Sigmoid colon (tissue), 4 donors: ENCODE measurements at regions not wholly inside any gene's neighbourhood (a gene's known extent, or its start where the extent isn't known, plus 50 kb on each side); places are given as distances from the start of the nearest gene placed in this dataset.

Source experiments
- POLR2A ChIP-seq, 2 donors: fragments of 450-650 bp; IDR thresholded peaks; one replicate each; pipeline ENCODE4 v1.6.1; 2016; ENCODE audit warnings: antibody characterized with exemption in 2 of 2, mild to moderate bottlenecking in 2 of 2, moderate library complexity in 2 of 2
- POLR2AphosphoS5 ChIP-seq, 4 donors: sonication (generic); formaldehyde crosslinking; IDR thresholded peaks; one replicate each; pipeline ENCODE4 v1.6.1; 2017; ENCODE audit warnings: antibody characterized with exemption in 4 of 4
- TF ChIP-seq, protein P1 (sequence below), 4 experiments: fragments of 450-650 bp in 3 of 4; fragments of 200-600 bp in 1 of 4; IDR thresholded peaks; one replicate each; pipeline ENCODE4 v1.5.1; 2016 to 2019; ENCODE audit warnings: antibody characterized with exemption in 4 of 4, mild to moderate bottlenecking in 3 of 4, moderate library complexity in 2 of 4

DNA sequence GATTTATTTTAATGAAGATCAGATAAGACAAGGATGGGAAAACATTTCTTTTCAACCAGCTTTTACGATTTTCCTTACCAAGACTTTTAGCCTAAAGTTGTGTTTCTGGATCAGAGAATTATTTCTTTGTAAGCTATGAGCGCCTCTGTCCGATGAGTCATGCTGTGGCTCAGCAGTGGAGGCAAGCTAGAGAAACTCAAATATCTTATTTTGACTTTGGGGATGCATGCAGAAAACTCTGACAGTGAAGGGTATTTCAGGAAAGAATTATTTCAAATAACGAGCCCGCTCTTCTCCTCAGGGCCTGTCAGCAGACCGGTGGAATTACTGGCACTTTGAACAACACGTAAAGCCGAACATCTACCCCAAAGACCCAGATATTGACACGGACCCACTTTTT is 77.9 kb upstream of the OR5AK2 start:
- TF ChIP-seq, protein P1, sequence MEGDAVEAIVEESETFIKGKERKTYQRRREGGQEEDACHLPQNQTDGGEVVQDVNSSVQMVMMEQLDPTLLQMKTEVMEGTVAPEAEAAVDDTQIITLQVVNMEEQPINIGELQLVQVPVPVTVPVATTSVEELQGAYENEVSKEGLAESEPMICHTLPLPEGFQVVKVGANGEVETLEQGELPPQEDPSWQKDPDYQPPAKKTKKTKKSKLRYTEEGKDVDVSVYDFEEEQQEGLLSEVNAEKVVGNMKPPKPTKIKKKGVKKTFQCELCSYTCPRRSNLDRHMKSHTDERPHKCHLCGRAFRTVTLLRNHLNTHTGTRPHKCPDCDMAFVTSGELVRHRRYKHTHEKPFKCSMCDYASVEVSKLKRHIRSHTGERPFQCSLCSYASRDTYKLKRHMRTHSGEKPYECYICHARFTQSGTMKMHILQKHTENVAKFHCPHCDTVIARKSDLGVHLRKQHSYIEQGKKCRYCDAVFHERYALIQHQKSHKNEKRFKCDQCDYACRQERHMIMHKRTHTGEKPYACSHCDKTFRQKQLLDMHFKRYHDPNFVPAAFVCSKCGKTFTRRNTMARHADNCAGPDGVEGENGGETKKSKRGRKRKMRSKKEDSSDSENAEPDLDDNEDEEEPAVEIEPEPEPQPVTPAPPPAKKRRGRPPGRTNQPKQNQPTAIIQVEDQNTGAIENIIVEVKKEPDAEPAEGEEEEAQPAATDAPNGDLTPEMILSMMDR (IDR thresholded peaks at IDR 0.05) = no peak
- TF ChIP-seq POLR2A (IDR thresholded peaks at IDR 0.05) (no peak), POLR2AphosphoS5 (IDR thresholded peaks at IDR 0.05) (no peak)
